NCI-H526 (cell line): ENCODE measurements at regions not wholly inside any gene's neighbourhood (a gene's known extent, or its start where the extent isn't known, plus 50 kb on each side); places are given as distances from the start of the nearest gene placed in this dataset.
"Not testable (repeated sequence)": the region's sequence is repeated elsewhere in the genome, so short reads cannot be mapped to it uniquely, and the experiment has no call there.

Experiments
- DNase-seq, 2 experiments: peaks; one replicate each; lab custom pipeline; 2025; lab: John Stamatoyannopoulos, UW

GRCh38 chr2:64918220-64918886 lies 70.8 kb upstream of the SLC1A4 start:
- DNase-seq, result peak; percentile 47 to 65

- no peak for DNase-seq
These were observed 69.9 kb upstream of the SLC1A4 start for GRCh38 chr2:64919261-64919660.

- DNase-seq, result no peak
These were observed 66.5 kb upstream of the SLC1A4 start for GRCh38 chr2:64922482-64923384.

DNA sequence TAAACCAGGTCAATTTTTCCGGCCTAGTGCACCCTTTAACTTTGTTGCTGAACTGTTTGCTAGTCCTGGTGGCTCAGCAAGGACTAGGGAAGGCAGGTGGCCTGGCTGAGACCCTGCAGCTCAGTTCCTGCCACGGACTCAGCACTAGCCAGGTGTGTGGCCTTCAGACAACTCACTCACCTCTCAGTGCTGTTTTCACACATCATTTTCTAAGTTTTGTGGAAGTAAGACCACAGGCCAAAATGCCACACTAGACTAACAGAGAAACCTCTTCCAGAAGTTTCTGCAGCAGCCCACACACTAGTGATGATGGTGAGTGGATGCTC lies 65.9 kb upstream of the SLC1A4 start:
- no peak for DNase-seq

DNA sequence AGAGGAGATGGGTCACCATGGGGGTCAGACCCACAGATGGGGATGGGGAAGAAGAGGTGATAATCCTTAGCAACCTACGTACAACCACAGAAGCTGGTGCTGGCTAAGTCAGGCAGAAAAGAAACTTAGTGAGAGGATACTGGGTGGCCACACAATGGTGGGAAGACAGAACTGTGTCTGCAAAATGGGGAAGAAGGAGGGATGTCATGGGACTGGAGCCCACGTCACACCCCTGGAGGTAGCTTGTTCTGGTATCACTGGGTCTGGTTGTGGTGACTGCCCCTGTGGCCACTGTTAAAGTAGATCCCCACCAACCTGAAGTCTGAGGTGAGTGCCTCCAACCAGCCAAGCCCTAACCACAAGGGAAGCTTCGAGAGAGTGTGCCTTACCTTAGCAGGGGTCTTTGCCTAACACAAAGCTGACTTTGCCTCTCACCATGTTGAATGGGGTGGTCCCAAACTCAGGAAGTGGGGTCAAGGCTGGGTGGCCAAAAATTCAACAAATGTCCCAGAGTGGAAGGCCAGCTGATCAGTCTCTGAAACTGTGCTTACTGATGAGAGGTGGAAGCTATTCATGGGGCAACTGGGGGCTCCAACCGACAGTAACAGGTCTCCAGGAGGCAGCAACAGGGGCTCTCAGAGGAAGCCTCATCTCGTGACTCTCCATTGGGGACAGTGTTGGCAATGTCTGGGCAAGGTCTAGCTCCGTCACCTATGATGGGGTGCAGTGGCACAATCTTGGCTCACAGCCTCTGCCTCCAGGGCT lies 64.8 kb upstream of the SLC1A4 start:
- DNase-seq, result no peak

DNA sequence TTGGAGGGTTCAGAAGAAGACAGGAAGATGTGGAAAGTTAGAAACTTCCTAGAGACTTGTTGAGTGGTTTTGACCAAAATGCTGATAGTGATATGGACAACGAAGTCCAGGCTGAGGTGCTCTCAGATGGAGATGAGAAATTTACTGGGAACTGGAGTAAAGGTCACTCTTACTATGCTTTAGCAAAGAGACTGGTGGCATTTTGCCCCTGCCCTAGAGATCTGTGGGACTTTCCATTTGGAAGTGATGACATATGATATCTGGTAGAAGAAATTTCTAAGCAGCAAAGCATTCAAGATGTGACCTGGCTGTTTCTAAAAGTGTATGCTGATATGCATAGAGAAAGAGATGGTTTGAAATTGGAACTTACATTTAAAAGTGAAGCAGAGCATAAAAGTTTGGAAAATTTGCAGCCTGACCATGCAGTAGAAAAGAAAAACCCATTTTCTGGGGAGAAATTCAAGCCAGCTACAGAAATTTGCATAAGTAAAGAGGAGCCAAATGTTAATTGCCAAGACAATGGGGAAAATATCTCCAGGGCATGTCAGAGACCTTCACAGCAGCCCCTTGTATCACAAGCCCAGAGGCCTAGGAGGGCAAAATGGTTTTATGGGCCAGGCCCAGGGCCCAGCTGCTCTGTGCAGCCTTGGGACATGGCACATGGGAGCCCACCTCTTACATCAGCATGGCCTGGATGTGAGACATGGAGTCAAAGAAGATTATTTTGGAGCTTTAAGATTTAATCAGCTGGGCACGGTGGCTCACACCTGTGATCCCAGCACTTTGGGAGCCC lies 63.1 kb upstream of the SLC1A4 start:
- not testable (repeated sequence) for DNase-seq

- no peak for DNase-seq
These were observed 60.4 kb upstream of the SLC1A4 start for GRCh38 chr2:64928813-64929212.

DNA sequence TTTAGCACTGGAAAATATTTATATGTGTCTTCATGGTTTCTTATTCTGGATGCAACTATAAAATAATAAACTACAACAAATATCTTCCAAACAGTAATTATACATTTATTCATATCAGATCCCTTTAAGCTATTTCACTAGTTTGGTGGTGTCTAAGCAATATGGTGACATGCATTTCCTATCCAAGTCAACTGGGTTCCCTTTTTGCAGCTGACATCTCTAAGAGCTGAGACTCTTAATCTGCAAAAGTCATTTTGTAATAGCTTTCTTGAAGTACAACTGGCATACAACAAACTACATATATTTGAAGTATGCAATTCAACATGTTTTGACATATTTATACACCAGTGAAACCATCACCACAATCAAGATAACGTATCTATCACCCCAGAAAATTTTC lies 59.9 kb upstream of the SLC1A4 start:
- no peak for DNase-seq

GRCh38 chr2:64930258-64930671 lies 58.9 kb upstream of the SLC1A4 start:
- no peak for DNase-seq

DNA sequence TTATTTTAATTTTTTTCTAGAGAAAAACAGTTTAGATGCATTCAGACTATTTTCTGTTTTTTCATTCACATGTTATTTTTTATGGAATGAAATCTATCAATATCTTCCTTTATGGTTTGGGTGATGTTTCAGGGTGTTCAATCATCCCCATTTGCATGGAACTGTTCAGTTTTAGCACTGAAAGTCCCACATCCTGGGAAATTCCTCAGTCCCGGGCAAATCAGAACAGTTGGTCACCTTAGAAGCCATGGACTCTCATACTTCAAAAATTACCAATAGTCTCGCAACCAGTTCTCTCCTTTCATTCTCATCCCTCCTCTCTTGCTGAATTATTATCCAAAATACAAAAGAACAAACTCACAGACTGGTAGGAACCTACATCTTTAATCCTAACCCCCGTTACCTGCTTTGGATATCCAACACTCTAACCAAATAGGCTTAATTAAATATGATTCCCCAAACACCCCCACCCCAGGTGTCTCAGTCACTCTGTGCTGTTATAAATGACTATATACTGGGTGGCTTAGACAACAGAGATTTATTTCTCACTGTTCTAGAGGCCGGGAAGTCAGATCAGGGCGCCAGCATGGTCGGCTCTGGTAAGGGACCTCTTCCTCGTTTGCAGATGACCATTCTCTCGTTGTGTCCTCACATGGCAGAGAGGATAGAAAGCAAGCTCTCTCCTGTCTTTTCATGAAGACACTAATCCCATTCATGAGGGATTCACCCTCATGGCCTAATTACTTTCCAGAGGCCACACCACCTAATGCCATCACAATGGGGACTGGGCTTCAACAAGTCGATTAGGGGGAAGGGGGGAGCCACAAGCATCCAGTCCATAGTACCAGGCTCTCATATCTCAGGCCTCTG lies 57.7 kb upstream of the SLC1A4 start:
- no peak for DNase-seq

DNA sequence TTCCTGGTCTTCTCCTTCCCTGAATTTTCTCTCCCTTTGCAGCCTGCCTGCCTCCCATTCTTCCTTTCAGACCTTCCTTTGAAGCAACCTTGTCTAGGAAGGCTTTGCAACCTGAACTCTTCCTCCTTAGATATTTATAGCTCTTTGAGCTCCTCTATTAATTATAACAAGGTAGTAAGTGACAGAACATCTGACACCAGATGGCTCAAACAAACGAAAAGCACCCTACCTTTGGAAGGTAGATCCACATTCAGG lies 57.2 kb upstream of the SLC1A4 start:
- no peak for DNase-seq

DNA sequence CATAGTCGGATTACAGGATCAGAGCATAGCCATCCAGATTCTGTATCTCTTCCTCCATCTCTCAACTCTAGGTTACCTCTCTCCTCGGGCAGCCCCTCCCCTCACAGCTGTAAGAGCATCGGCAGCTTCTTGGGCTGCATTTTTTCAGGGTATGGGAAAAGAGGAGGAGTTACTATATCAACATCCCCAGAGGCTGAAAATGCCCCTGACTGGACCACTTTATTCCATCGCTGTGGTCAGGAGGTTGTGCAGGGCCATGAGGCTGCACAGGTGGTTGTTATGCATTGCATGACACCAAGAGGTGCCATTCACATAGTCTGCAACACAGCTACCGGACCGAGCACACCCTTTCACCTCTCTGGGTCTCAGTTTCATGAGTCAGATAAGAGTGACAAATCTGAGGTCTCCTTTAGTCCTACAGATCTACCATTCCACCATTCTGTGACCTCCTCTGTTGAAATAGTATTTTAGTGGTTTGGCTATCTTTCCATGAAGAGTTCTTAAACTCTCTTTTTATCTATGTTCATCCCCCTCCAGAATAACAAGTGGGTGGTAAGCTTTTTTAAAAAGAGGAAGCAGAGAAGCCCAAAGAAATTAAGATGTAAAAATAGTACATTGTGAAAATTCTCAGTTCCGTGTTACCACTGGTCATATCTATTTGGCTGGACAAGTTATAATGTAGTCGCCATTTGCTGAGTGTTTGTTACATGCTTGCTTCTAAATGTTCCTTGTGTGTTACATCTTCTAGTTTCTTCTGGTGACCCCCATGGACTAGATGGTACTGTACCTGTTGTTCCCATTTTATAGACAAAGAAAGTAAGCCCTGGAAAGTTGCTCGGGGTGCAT lies 56.6 kb upstream of the SLC1A4 start:
- no peak for DNase-seq

- DNase-seq, result peak; percentile 61 to 74
These were observed 54.7 kb upstream of the SLC1A4 start for GRCh38 chr2:64934530-64934929.

DNA sequence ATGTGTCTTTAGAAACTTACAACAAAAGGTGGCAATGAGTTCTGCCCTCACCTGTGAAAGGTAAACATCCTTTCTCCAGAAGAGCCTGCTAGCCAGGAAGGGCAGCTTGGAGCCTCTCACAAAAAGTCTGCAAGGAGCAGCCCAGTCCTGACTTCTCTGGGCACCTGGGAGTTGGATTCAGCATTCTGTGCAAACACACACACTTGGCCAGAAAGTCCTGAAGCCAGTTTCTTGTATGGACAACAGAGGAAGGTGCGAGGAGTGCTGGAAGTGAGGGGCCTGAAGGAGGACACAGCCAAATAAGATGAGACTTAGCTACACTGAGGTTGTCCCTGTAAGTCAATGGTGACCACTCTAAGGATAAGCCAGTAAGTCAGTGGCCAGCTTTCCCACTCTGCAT lies 52.4 kb upstream of the SLC1A4 start:
- DNase-seq, result no peak

DNA sequence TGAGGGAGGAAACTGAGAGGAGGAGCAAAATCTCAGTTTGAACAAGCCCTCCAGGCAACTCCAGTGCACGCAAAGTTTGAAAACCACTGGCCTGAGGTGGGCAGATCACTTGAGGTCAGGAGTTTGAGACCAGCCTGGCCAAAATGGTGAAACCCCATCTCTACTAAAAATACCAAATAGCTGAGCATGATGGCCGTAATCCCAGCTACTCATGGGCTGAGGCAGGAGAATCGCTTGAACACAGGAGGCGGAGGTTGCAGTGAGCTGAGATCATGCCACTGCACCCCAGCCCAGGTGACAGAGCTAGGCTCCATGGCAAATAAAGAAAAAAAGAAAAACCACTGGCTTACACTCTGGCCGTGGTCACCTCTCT lies 51.9 kb upstream of the SLC1A4 start:
- DNase-seq, result not testable (repeated sequence)

GRCh38 chr2:64937687-64938491 lies 51.3 kb upstream of the SLC1A4 start:
- no peak for DNase-seq

- DNase-seq, result no peak
These were observed 50.5 kb upstream of the SLC1A4 start for GRCh38 chr2:64938607-64939285.

DNA sequence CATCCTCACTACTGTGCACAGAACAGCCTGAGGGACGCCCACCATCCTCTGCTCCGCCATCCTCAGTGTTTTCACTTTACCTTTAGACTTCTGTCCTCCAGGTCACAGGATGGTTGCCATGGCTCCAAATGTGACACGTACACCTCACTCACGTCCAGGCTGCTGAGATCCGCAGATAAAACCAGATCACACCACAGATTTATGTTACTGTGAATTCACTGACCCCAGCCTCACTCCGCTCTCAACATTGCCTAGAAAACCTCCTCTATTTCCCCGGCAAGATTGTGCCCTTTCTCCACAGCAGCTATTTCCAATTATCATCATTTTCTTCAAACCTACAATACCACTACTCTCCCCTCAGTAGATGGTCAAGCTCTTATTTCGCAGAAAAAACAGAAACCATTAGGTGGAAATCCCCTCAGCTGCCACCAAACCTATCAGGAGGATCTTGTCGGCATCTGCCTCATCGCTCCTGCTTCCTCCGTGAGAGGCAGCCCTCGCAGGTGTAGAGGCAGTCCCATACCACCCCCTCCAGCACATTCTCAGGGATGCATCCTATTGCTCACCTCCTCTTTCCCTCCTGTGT lies 49.8 kb upstream of the SLC1A4 start:
- no peak for DNase-seq
